Psoas muscle (tissue), 7 donors: ENCODE measurements at regions not wholly inside any gene's neighbourhood (a gene's known extent, or its start where the extent isn't known, plus 50 kb on each side); places are given as distances from the start of the nearest gene placed in this dataset.
A peak's percentile ranks its signal among the peaks of the same experiment; 100 is the strongest.

Source experiments
- ATAC-seq, 4 donors: fragments of 200-7000 bp; cut with Tn5 transposase; one replicate each; pipeline ENCODE4 v1.9.1; 2020; ENCODE audit warnings: moderate library complexity in 3 of 4, mild to moderate bottlenecking in 2 of 4
- DNase-seq, 2 donors: peaks; one replicate each; pipeline ENCODE4 v3.0.0-alpha.2; 2020
- H3K27ac ChIP-seq: fragments of 200-600 bp; one replicate; pipeline ENCODE4 v1.8.0; 2022
- H3K27me3 ChIP-seq, 3 donors: fragments of 200-600 bp in 1 of 3; one replicate each; pipeline versions ENCODE4 v1.6.1 to v1.8.0; 2013 to 2022; ENCODE audit warnings: low read length in 2 of 3, mild to moderate bottlenecking in 2 of 3, moderate library complexity in 1 of 3; ENCODE audit not compliant: insufficient read depth in 3 of 3
- H3K36me3 ChIP-seq, 2 donors: fragments of 200-600 bp in 1 of 2; one replicate each; pipeline versions ENCODE4 v1.6.1 to v1.8.0; 2013 to 2022; ENCODE audit warnings: low read depth in 1 of 2, mild to moderate bottlenecking in 1 of 2, moderate library complexity in 1 of 2; ENCODE audit not compliant: insufficient read depth in 1 of 2
- H3K4me1 ChIP-seq: fragments of 200-600 bp; one replicate; pipeline ENCODE4 v1.8.0; 2022
- H3K4me3 ChIP-seq: fragments of 200-600 bp; one replicate; pipeline ENCODE4 v1.8.0; 2022; ENCODE audit warnings: mild to moderate bottlenecking
- H3K9me3 ChIP-seq: fragments of 200-600 bp; one replicate; pipeline ENCODE4 v1.8.0; 2022
- WGBS, 3 donors: extraction: QIAGEN DNeasy Blood & Tissue Kit; methylation state at CpG; one replicate each; pipeline versions ENCODE4 v1.1.6 to v1.1.7; 2013; 5-methylcytosine and 5-hydroxymethylcytosine counted together
- intact Hi-C, 2 donors: fragments of 100-400 bp; cut with DNase I; formaldehyde crosslinking; loops; one replicate each; pipeline versions ENCODE4 v1.11.0 to v1.14.2; 2022
- TF ChIP-seq, protein P1 (sequence below): fragments of 200-600 bp; IDR thresholded peaks from one replicate; pipeline ENCODE4 v1.8.0; 2022; ENCODE audit warnings: antibody characterized with exemption
- donor health status: healthy with polysubstance abuse.
- donor health status: DM: no; HTN: no; CAD: no; lungs with moderate emphysema.
- donor health status: Bipolar disorder and iron deficiency.
- donor health status: healthy.
- donor health status: DM: yes; HTN: yes; CAD: no.
- donor health status: DM: no; HTN: no; CAD: no.
- donor health status: DM: yes; HTN: yes; CAD: no.

DNA sequence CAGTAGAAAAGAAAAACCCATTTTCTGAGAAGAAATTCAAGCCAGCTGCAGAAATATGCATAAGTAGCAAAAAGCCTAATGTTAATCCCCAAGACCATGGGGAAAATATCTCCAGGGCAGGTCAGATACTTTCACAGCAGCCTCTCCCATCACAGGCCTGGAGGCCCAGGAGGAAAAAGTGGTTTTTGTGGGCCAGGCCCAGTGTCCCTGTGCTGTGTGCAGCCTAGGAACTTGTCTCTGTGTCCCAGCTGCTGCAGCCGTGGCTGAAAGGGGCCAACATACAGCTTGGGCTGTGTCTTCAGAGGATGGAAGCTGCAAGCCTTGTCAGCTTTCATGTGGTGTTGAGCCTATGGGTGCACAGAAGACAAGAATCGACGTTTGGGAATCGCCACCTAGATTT lies 581.0 kb downstream of the C4orf33 start:
- no peaks in the 10 kb centered on the region for H3K27me3 ChIP-seq
- H3K4me3 ChIP-seq = no peak overlapping the region
- H3K4me1 ChIP-seq = no peaks in the 10 kb centered on the region
- H3K9me3 ChIP-seq = no peaks in the 10 kb centered on the region
- DNase-seq (peak in 1 of 2 donors; percentile 15), ATAC-seq (no peak)
- TF ChIP-seq, protein P1, sequence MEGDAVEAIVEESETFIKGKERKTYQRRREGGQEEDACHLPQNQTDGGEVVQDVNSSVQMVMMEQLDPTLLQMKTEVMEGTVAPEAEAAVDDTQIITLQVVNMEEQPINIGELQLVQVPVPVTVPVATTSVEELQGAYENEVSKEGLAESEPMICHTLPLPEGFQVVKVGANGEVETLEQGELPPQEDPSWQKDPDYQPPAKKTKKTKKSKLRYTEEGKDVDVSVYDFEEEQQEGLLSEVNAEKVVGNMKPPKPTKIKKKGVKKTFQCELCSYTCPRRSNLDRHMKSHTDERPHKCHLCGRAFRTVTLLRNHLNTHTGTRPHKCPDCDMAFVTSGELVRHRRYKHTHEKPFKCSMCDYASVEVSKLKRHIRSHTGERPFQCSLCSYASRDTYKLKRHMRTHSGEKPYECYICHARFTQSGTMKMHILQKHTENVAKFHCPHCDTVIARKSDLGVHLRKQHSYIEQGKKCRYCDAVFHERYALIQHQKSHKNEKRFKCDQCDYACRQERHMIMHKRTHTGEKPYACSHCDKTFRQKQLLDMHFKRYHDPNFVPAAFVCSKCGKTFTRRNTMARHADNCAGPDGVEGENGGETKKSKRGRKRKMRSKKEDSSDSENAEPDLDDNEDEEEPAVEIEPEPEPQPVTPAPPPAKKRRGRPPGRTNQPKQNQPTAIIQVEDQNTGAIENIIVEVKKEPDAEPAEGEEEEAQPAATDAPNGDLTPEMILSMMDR = no peak
- intact Hi-C loops = no loop called here
- 92 to 95% (median 94%) methylated on average over 4 of the region's 4 CpGs for WGBS, 3 donors
- no peaks in the 10 kb centered on the region for H3K36me3 ChIP-seq
- H3K27ac ChIP-seq = no peak overlapping the region

DNA sequence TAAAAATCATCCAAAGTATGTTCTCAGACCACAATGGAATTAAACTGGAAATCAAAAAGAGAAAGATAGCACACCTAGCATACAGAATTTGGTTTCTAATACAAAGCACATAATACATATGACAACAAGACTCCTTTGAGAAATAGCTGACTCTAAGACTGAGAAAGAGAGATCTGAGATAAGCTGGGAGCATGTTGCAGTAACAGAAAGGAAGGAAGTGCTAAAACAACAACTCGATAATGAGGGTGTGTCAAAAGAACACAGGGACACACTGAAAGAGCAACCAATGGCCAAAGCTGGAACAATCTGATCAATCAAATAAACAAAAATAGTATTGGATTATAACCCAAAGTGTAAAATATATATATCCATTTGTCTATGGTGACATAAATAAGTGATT lies 586.6 kb downstream of the C4orf33 start:
- Histone ChIP-seq H3K27ac (no peak overlapping the region), H3K27me3 (no peaks in the 10 kb centered on the region), H3K4me3 (no peak overlapping the region), H3K36me3 (no peaks in the 10 kb centered on the region), H3K9me3 (no peaks in the 10 kb centered on the region), H3K4me1 (no peaks in the 10 kb centered on the region)
- WGBS, 3 donors = 52 to 77% (median 65%) methylated on average over 1 of the region's 1 CpG
- DNase-seq (no peak), ATAC-seq (no peak)
- TF ChIP-seq, protein P1 = no peak
- intact Hi-C loops = no loop called here

DNA sequence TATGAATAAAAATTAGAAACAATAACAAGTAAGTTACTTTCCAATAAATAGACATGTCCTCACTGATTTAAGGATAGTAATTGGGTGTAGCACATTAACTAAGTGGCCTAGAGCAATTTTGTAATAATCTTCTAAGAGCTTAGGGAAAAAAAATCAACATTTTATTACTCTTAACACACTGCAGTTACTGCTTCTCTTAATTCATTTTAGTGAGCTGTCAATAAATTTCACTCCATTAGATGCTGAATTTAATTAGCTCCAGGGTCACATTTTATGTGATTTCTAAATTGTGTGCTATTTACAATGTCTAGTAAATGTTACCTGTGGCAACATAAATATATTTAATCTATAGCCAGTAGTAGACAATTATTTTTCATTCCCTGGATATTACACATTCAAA lies 612.0 kb downstream of the C4orf33 start:
- ATAC-seq (no peak), DNase-seq (no peak)
- Histone ChIP-seq H3K27ac (no peak overlapping the region), H3K9me3 (no peaks in the 10 kb centered on the region), H3K4me3 (no peak overlapping the region), H3K36me3 (no peaks in the 10 kb centered on the region), H3K27me3 (no peaks in the 10 kb centered on the region), H3K4me1 (no peaks in the 10 kb centered on the region)
- TF ChIP-seq, protein P1 = no peak
- intact Hi-C loops = no loop called here

DNA sequence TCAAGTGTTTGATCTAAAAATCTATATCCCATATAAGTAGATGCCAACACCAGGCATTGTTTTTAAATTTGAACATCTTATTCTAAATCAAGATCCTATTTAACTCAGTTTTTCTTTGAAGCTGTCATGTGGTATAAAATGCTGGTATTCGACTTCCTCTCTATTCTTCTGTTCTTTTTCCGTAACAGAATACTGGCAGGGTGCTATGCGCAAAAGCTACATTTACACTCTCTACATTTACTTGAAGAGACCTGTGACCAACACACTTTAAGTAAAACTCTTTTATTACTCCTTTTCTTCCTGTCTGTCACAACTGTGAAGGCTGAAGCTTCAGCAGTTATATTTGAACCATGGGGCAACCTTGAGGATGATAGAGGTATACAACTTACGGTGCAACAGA lies 612.8 kb downstream of the C4orf33 start:
- H3K4me1 ChIP-seq = no peaks in the 10 kb centered on the region
- no peak overlapping the region for H3K4me3 ChIP-seq
- H3K36me3 ChIP-seq = no peaks in the 10 kb centered on the region
- intact Hi-C loops = no loop called here
- WGBS, 3 donors = 72 to 88% (median 81%) methylated on average over 4 of the region's 4 CpGs
- TF ChIP-seq, protein P1 = no peak
- ATAC-seq = no peak
- no peaks in the 10 kb centered on the region for H3K9me3 ChIP-seq
- H3K27ac ChIP-seq = no peak overlapping the region
- no peak for DNase-seq
- H3K27me3 ChIP-seq = no peaks in the 10 kb centered on the region

DNA sequence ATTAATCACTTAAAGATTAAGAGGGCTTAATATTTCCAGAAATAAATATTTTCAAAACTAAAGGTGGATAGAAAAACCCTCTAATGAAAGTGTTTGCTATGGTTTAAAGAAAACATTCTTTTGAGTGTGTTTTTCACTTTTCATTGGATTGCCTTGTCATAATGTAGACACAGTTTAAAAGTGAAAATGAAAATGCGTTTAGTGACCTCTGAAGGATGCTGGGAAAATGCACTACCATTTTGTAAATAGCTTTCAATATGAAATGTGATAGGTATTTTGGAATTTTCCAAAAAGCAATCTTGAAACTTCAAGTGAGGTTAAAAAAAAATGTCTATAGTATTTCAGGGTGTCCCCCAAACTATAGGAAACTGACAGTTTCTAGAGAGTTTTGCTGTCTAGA lies 642.2 kb downstream of the C4orf33 start:
- H3K27me3 ChIP-seq = no peaks in the 10 kb centered on the region
- 66 to 80% (median 71%) methylated on average over 1 of the region's 1 CpG for WGBS, 3 donors
- ATAC-seq (no peak), DNase-seq (no peak)
- no peaks in the 10 kb centered on the region for H3K9me3 ChIP-seq
- intact Hi-C loops = no loop called here
- no peaks in the 10 kb centered on the region for H3K4me1 ChIP-seq
- TF ChIP-seq, protein P1 = no peak
- no peak overlapping the region for H3K4me3 ChIP-seq
- H3K36me3 ChIP-seq = no peaks in the 10 kb centered on the region
- H3K27ac ChIP-seq = no peak overlapping the region
